H1 (cell line): ENCODE measurements at regions not wholly inside any gene's neighbourhood (a gene's known extent, or its start where the extent isn't known, plus 50 kb on each side); places are given as distances from the start of the nearest gene placed in this dataset.

ENCODE experiments used
- CTCF ChIA-PET: fragments of 300-600 bp; sonication (Branson Sonifier 250); formaldehyde crosslinking; loops from one replicate; lab custom pipeline; 2021; ENCODE audit not compliant: partially characterized antibody; lab: Charles Lee
- POLR2A ChIA-PET: fragments of 300-600 bp; sonication (Branson Sonifier 250); formaldehyde crosslinking; loops from one replicate; lab custom pipeline; 2021; ENCODE audit warnings: inconsistent platforms; ENCODE audit not compliant: partially characterized antibody; lab: Charles Lee
- DNase-seq, 2 experiments: peaks; one replicate each; pipeline versions ENCODE4 v3.0.0 to v3.0.0-alpha.2; 2010 to 2022; ENCODE audit warnings: low spot score in 2 of 2, low read depth in 1 of 2, mixed read lengths in 1 of 2
- FAIRE-seq: peaks from 2 replicates; lab custom pipeline; 2011; peaks lifted over from hg19 to GRCh38; lab: Jason Lieb, UNC
- H2AFZ ChIP-seq: 2 replicates; pipeline ENCODE4 v1.8.1; 2012; ENCODE audit warnings: low read length, inconsistent platforms
- H2AK5ac ChIP-seq: 2 replicates; pipeline ENCODE4 v1.6.1; 2013; ENCODE audit warnings: low read depth, low read length
- H2BK120ac ChIP-seq: replicated peaks from 2 replicates; pipeline ENCODE3; 2013; ENCODE audit warnings: low read depth, low read length, inconsistent platforms
- H2BK12ac ChIP-seq: 2 replicates; pipeline ENCODE4 v1.6.1; 2013; ENCODE audit warnings: low read depth, low read length
- H2BK15ac ChIP-seq: 2 replicates; pipeline ENCODE4 v1.6.1; 2013; ENCODE audit warnings: low read length
- H2BK20ac ChIP-seq: 2 replicates; pipeline ENCODE4 v1.6.1; 2013; ENCODE audit warnings: low read length
- H2BK5ac ChIP-seq: 2 replicates; pipeline ENCODE4 v1.6.1; 2013; ENCODE audit warnings: low read depth, low read length
- H3K14ac ChIP-seq: 2 replicates; pipeline ENCODE4 v1.6.1; 2013; ENCODE audit warnings: inconsistent platforms; ENCODE audit not compliant: insufficient read length
- H3K18ac ChIP-seq: 2 replicates; pipeline ENCODE4 v1.6.1; 2013; ENCODE audit warnings: low read length; ENCODE audit errors: extremely low read depth
- H3K23ac ChIP-seq: 2 replicates; pipeline ENCODE4 v1.6.1; 2013; ENCODE audit warnings: inconsistent platforms; ENCODE audit not compliant: insufficient read length
- H3K23me2 ChIP-seq: 2 replicates; pipeline ENCODE4 v1.6.1; 2013; ENCODE audit warnings: low read depth, low read length
- H3K27ac ChIP-seq: 2 replicates; pipeline ENCODE4 v1.6.1; 2011; ENCODE audit warnings: low read depth, low read length, inconsistent platforms
- H3K27me3 ChIP-seq, 4 experiments: replicated peaks in 1 of 4; 1 replicate in 1 of 4; 2 replicates in 3 of 4; pipeline versions ENCODE4 v1.6.1 to v1.8.1; 2011 to 2013; ENCODE audit warnings: low read length in 3 of 4, mild to moderate bottlenecking in 3 of 4, inconsistent platforms in 2 of 4, mixed read lengths in 2 of 4, moderate library complexity in 1 of 4; ENCODE audit not compliant: control insufficient read depth in 3 of 4, insufficient read depth in 3 of 4; ENCODE audit errors: extremely low read depth in 1 of 4
- H3K36me3 ChIP-seq, 4 experiments: 2 replicates each; pipeline versions ENCODE4 v1.6.1 to v1.8.1; 2011 to 2013; ENCODE audit warnings: mild to moderate bottlenecking in 4 of 4, low read length in 3 of 4, moderate library complexity in 2 of 4, control low read depth in 1 of 4, inconsistent platforms in 1 of 4; ENCODE audit not compliant: insufficient read depth in 4 of 4, control insufficient read depth in 2 of 4
- H3K4ac ChIP-seq: replicated peaks from 2 replicates; pipeline ENCODE3; 2013; ENCODE audit warnings: low read length, low read depth, mixed read lengths, inconsistent platforms; ENCODE audit not compliant: insufficient read length
- H3K4me1 ChIP-seq, 4 experiments: replicated peaks in 1 of 4; 1 replicate in 1 of 4; 2 replicates in 3 of 4; pipeline versions ENCODE4 v1.6.1 to v1.8.1; 2011 to 2013; ENCODE audit warnings: low read length in 3 of 4, inconsistent platforms in 2 of 4, mixed read lengths in 1 of 4; ENCODE audit not compliant: insufficient read depth in 4 of 4, control insufficient read depth in 3 of 4
- H3K4me2 ChIP-seq, 2 experiments: 2 replicates each; pipeline versions ENCODE4 v1.6.1 to v1.8.1; 2011 to 2013; ENCODE audit warnings: low read depth in 2 of 2, low read length in 2 of 2, control low read depth in 1 of 2, inconsistent platforms in 1 of 2, mild to moderate bottlenecking in 1 of 2; ENCODE audit not compliant: insufficient read depth in 1 of 2
- H3K4me3 ChIP-seq, 4 experiments: fragments of 200-600, 300-600 bp in 1 of 4; sonication (generic), shearing (Covaris generic), sonication (Bioruptor Twin) in 1 of 4; 2 replicates each; pipeline versions ENCODE4 v1.5.1 to v1.8.1; 2011 to 2016; ENCODE audit warnings: low read length in 4 of 4, low read depth in 3 of 4, control low read depth in 2 of 4, inconsistent platforms in 2 of 4, mild to moderate bottlenecking in 2 of 4, mixed read lengths in 1 of 4, moderate library complexity in 1 of 4; ENCODE audit not compliant: insufficient read depth in 2 of 4; ENCODE audit errors: extremely low read depth in 1 of 4
- H3K56ac ChIP-seq: replicated peaks from 2 replicates; pipeline ENCODE3; 2013; ENCODE audit warnings: low read depth, mild to moderate bottlenecking, mixed read lengths, low read length, inconsistent platforms; ENCODE audit not compliant: insufficient read length
- H3K79me1 ChIP-seq: 2 replicates; pipeline ENCODE4 v1.6.1; 2013; ENCODE audit warnings: low read depth, low read length, control low read depth
- H3K79me2 ChIP-seq, 2 experiments: 2 replicates each; pipeline versions ENCODE4 v1.6.1 to v1.8.1; 2012 to 2013; ENCODE audit warnings: low read length in 2 of 2, mild to moderate bottlenecking in 2 of 2, inconsistent platforms in 1 of 2; ENCODE audit not compliant: insufficient read depth in 2 of 2, control insufficient read depth in 1 of 2
- H3K9ac ChIP-seq, 4 experiments: replicated peaks in 1 of 4; 1 replicate in 1 of 4; 2 replicates in 3 of 4; pipeline versions ENCODE4 v1.6.1 to v1.8.1; 2011 to 2013; ENCODE audit warnings: low read depth in 3 of 4, low read length in 3 of 4, control low read depth in 2 of 4, mild to moderate bottlenecking in 2 of 4, moderate library complexity in 2 of 4, inconsistent platforms in 1 of 4; ENCODE audit errors: extremely low read depth in 1 of 4
- H3K9me3 ChIP-seq, 2 experiments: 2 replicates each; pipeline versions ENCODE4 v1.6.1 to v1.8.1; 2012 to 2013; ENCODE audit warnings: mild to moderate bottlenecking in 2 of 2, moderate library complexity in 2 of 2, control low read depth in 1 of 2, inconsistent platforms in 1 of 2, low read depth in 1 of 2, low read length in 1 of 2, mixed read lengths in 1 of 2; ENCODE audit not compliant: insufficient read depth in 2 of 2
- H4K20me1 ChIP-seq, 2 experiments: replicated peaks in 1 of 2; 2 replicates each; pipeline versions ENCODE3 to v1.8.1; 2011 to 2013; ENCODE audit warnings: inconsistent platforms in 2 of 2, low read length in 2 of 2, mild to moderate bottlenecking in 1 of 2; ENCODE audit not compliant: insufficient read depth in 2 of 2, control insufficient read depth in 1 of 2
- H4K5ac ChIP-seq: 2 replicates; pipeline ENCODE4 v1.6.1; 2013; ENCODE audit warnings: low read length, low read depth, mixed read lengths, inconsistent platforms; ENCODE audit not compliant: insufficient read length
- H4K8ac ChIP-seq: 2 replicates; pipeline ENCODE4 v1.8.0; 2013; ENCODE audit warnings: mild to moderate bottlenecking, moderate library complexity, low read length, inconsistent platforms; ENCODE audit not compliant: insufficient read depth; ENCODE audit errors: extremely low read depth
- H4K91ac ChIP-seq: replicated peaks from 2 replicates; pipeline ENCODE3; 2013; ENCODE audit warnings: low read length, mixed read lengths, inconsistent platforms; ENCODE audit not compliant: insufficient read length
- CEBPB ChIP-seq: IDR thresholded peaks from 2 replicates; pipeline ENCODE4 v1.6.1; 2012; ENCODE audit warnings: low read depth, low read length
- CHD1 ChIP-seq: IDR thresholded peaks from 2 replicates; pipeline ENCODE4 v1.6.1; 2012; ENCODE audit warnings: low read depth, low read length, improper control_type of control experiment
- MAX ChIP-seq: IDR thresholded peaks from 2 replicates; pipeline ENCODE4 v1.6.1; 2012; ENCODE audit warnings: inconsistent platforms
- RNF2 ChIP-seq: fragments of 200-900, 300-1000 bp; sonication (generic); IDR thresholded peaks from 2 replicates; pipeline ENCODE4 v1.7.1; 2016; ENCODE audit warnings: borderline replicate concordance, low read depth, mild to moderate bottlenecking, antibody characterized with exemption, low read length; ENCODE audit not compliant: poor library complexity, severe bottlenecking; ENCODE audit errors: missing control alignments
- SP1 ChIP-seq: IDR thresholded peaks from 2 replicates; pipeline ENCODE4 v1.6.1; 2011; ENCODE audit warnings: low read depth, low read length
- TAF7 ChIP-seq: optimal IDR thresholded peaks from 2 replicates; pipeline ENCODE3; 2011; ENCODE audit warnings: low read depth, mild to moderate bottlenecking, inconsistent platforms, low read length, moderate library complexity, borderline replicate concordance
- ZNF274 ChIP-seq: IDR thresholded peaks from 2 replicates; pipeline ENCODE4 v1.7.0; 2012; ENCODE audit warnings: low read length, borderline replicate concordance; ENCODE audit errors: extremely low read depth
- WGBS, 2 experiments: shearing (Covaris generic) in 1 of 2; methylation state at CpG; one replicate each; pipeline versions ENCODE4 v1.1.6 to v1.1.7; 2013 to 2015; ENCODE audit warnings: low lambda C conversion rate in 2 of 2, mixed read lengths in 2 of 2, inconsistent platforms in 1 of 2, low coverage in 1 of 2, missing lambda C conversion rate in 1 of 2; ENCODE audit not compliant: insufficient replicate concordance in 2 of 2, insufficient coverage in 1 of 2, insufficient read length in 1 of 2; ENCODE audit errors: extremely low coverage in 1 of 2, missing lambda C conversion rate in 1 of 2; 5-methylcytosine and 5-hydroxymethylcytosine counted together

GRCh38 chr21:14617871-14618270, 71.8 kb upstream of the SAMSN1 start:
- Histone ChIP-seq H2BK20ac (peak overlapping the region; percentile 49; the same call in 1 of the 2 replicates), H4K8ac (no peak overlapping the region), H3K4ac (peak overlapping the region; percentile 44), H3K23me2 (no peaks in the 10 kb centered on the region), H4K5ac (peak overlapping the region; percentile 62), H2BK15ac (no peak overlapping the region), H2AK5ac (no peak overlapping the region), H3K36me3 (peaks cover 0 to 10% (median 1%) of the 10 kb centered on the region in 4 experiments; a peak in 3 of 8 replicates), H2BK120ac (peak overlapping the region; percentile 99), H2BK12ac (no peak overlapping the region), H3K27ac (no peak overlapping the region), H3K23ac (no peak overlapping the region), H3K4me1 (peaks cover 2 to 33% (median 12%) of the 10 kb centered on the region in 4 experiments), H3K27me3 (no peaks in the 10 kb centered on the region), H3K9me3 (peaks cover 19 to 20% of the 10 kb centered on the region in 2 experiments), H4K20me1 (no peaks in the 10 kb centered on the region), H3K4me2 (no peak overlapping the region; a peak in 1 of 4 replicates), H3K18ac (no peak overlapping the region; the same call in 1 of the 2 replicates), H4K91ac (peak overlapping the region; percentile 42), H3K14ac (no peak overlapping the region), H3K79me1 (no peaks in the 10 kb centered on the region), H3K56ac (no peak overlapping the region), H3K4me3 (no peak overlapping the region), H3K9ac (no peak overlapping the region), H2BK5ac (peak overlapping the region; percentile 67; the same call in 1 of the 2 replicates), H3K79me2 (no peaks in the 10 kb centered on the region), H2AFZ (no peak overlapping the region)
- no peak for DNase-seq
- TF ChIP-seq TAF7 (no peak), MAX (no peak), SP1 (no peak), RNF2 (no peak), CHD1 (no peak), ZNF274 (no peak), CEBPB (peak; percentile 15; the same call in 1 of the 2 replicates)
- no peak for FAIRE-seq
- ChIA-PET POLR2A (no interaction called here), CTCF (no interaction called here)
- 90% methylated on average over 2 of the region's 2 CpGs; no CpG with 5 or more reads in 1 of the 2 experiments for WGBS, 2 experiments
